ENCODE measurements at regions not wholly inside any gene's neighbourhood (a gene's known extent, or its start where the extent isn't known, plus 50 kb on each side); places are given as distances from the start of the nearest gene placed in this dataset.

- no peak for DNase-seq
Measured at GRCh38 chr18:66826211-66826610, 222.3 kb upstream of the CDH19 start.

GRCh38 chr18:66825347-66825746, 221.5 kb upstream of the CDH19 start:
- no peak for DNase-seq

- DNase-seq: peak; percentile 4
Measured at GRCh38 chr18:66819235-66819634, 215.3 kb upstream of the CDH19 start.

- no peak for DNase-seq
Measured at GRCh38 chr18:66813138-66813537, 209.2 kb upstream of the CDH19 start.

GRCh38 chr18:66795051-66795450, 191.2 kb upstream of the CDH19 start:
- DNase-seq: no peak

GRCh38 chr18:66792466-66792865, 188.6 kb upstream of the CDH19 start:
- DNase-seq: no peak

- no peak for DNase-seq
Measured at GRCh38 chr18:66780609-66781008, 176.7 kb upstream of the CDH19 start.

- DNase-seq: no peak
Measured at GRCh38 chr18:66778048-66778447, 174.2 kb upstream of the CDH19 start.

GRCh38 chr18:66769375-66769774, 165.5 kb upstream of the CDH19 start:
- no peak for DNase-seq

- DNase-seq: no peak
Measured at GRCh38 chr18:66764230-66764629, 160.3 kb upstream of the CDH19 start.

- no peak for DNase-seq
Measured at GRCh38 chr18:66761166-66761565, 157.3 kb upstream of the CDH19 start.

GRCh38 chr18:66760559-66760958, 156.7 kb upstream of the CDH19 start:
- DNase-seq: no peak

- no peak for DNase-seq
Measured at GRCh38 chr18:66759050-66759828, 155.3 kb upstream of the CDH19 start.

- DNase-seq: no peak
Measured at GRCh38 chr18:66757946-66758345, 154.1 kb upstream of the CDH19 start.

GRCh38 chr18:66754335-66754734, 150.4 kb upstream of the CDH19 start:
- no peak for DNase-seq

- no peak for DNase-seq
Measured at GRCh38 chr18:66752733-66753132, 148.8 kb upstream of the CDH19 start.

GRCh38 chr18:66749481-66750035, 145.7 kb upstream of the CDH19 start:
- no peak for DNase-seq

GRCh38 chr18:66749030-66749429, 145.1 kb upstream of the CDH19 start:
- DNase-seq: peak; percentile 11

GRCh38 chr18:66742832-66743231, 138.9 kb upstream of the CDH19 start:
- DNase-seq: no peak

GRCh38 chr18:66735933-66736332, 132.0 kb upstream of the CDH19 start:
- DNase-seq: no peak

GRCh38 chr18:66734451-66734850, 130.6 kb upstream of the CDH19 start:
- no peak for DNase-seq

- no peak for DNase-seq
Measured at GRCh38 chr18:66731890-66732289, 128.0 kb upstream of the CDH19 start.

- DNase-seq: no peak
Measured at GRCh38 chr18:66729442-66730239, 125.8 kb upstream of the CDH19 start.

GRCh38 chr18:66728951-66729350, 125.1 kb upstream of the CDH19 start:
- DNase-seq: no peak

All from hematopoietic multipotent progenitor cell treated with erythropoietin and hydrocortisone succinate and interleukin-3 and kit ligand, for 4 days (in vitro differentiated cells).